ENCODE measurements at regions not wholly inside any gene's neighbourhood (a gene's known extent, or its start where the extent isn't known, plus 50 kb on each side); places are given as distances from the start of the nearest gene placed in this dataset.

DNA sequence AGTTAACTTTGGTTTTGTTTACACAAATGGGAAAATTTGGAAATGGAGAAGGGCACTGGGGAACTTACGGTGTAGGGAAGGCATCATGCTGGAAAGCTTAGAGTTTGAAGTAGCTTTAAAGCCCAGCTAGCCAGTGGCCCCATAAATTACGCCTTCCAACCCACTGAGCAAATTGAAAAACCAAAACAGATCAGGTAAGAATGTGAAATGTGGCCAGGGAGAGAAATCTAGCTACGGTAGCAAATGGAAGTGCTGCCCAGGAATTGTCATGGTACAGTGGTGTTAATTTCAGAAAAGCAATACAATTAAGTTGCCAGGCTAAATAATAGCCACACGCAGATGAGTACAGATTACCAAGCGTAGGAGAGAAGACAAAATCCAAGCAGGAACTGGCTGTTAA, 654.8 kb downstream of the PRELID2 start:
- DNase-seq (ENCODE audit: extremely low read depth in 1 of 4, low spot score in 3 of 4) (no peak), ATAC-seq (no peak), FAIRE-seq (no peak)
- H4K20me1 ChIP-seq (replicated peaks; ENCODE audit: control insufficient read depth, insufficient read depth, low read length): no peaks in the 10 kb centered on the region
- no peaks in the 10 kb centered on the region for H3K79me2 ChIP-seq (ENCODE audit: control insufficient read depth, insufficient read depth, low read length)
- H3K4me2 ChIP-seq (ENCODE audit: insufficient read depth, low read length): no peak overlapping the region
- no peaks in the 10 kb centered on the region for H3K9me3 ChIP-seq (replicated peaks; ENCODE audit: control insufficient read depth, insufficient read depth, low read depth, low read length)
- intact Hi-C loops (cut with micrococcal nuclease): no loop called here
- 0% methylated on average over 5 of the region's 5 CpGs for WGBS (ENCODE audit: insufficient coverage, low coverage, missing lambda C conversion rate)
- H3K9me1 ChIP-seq (ENCODE audit: control insufficient read depth, insufficient read depth, low read length): no peaks in the 10 kb centered on the region
- H3K27me3 ChIP-seq (ENCODE audit: control insufficient read depth in 2 of 2, insufficient read depth in 2 of 2, low read length in 2 of 2): no peaks in the 10 kb centered on the region
- TF ChIP-seq NR3C1 (CRISPR knock-in tag; IDR thresholded peaks at IDR 0.05) (no peak), OTX1 (CRISPR knock-in tag; IDR thresholded peaks at IDR 0.05) (no peak), ELF1 (tag; IDR thresholded peaks at IDR 0.05) (no peak), ARHGAP35 (IDR thresholded peaks at IDR 0.05; ENCODE audit: partially characterized antibody) (no peak)
- H3K4me3 ChIP-seq: no peak overlapping the region
- in situ Hi-C loops (cut with MboI): no loop called here
- no peaks in the 10 kb centered on the region for H3K4me1 ChIP-seq (replicated peaks in 1 of 2; ENCODE audit: control insufficient read depth in 2 of 2, insufficient read depth in 2 of 2, low read length in 2 of 2)
- ChIA-PET POLR2A (interaction anchor here (1.2 kb wide), 1 partner anchor 319 kb away, joined by 4 read pairs; no protein-coding TSS in a partner anchor), CTCF (ENCODE audit: low intra/inter-chr PET ratio) (no interaction called here)
- no TSS peak for BruUV-seq (replicated peaks)
- H3K27ac ChIP-seq (ENCODE audit: extremely low read depth, low read depth, low read length): no peak overlapping the region
- H3K36me3 ChIP-seq (ENCODE audit: control insufficient read depth, insufficient read depth, low read length): no peaks in the 10 kb centered on the region
- H3K9ac ChIP-seq (ENCODE audit: insufficient read depth in 1 of 2, low read depth in 2 of 2, low read length in 2 of 2): no peak overlapping the region
- H2AFZ ChIP-seq (ENCODE audit: low read depth, low read length): no peak overlapping the region

DNA sequence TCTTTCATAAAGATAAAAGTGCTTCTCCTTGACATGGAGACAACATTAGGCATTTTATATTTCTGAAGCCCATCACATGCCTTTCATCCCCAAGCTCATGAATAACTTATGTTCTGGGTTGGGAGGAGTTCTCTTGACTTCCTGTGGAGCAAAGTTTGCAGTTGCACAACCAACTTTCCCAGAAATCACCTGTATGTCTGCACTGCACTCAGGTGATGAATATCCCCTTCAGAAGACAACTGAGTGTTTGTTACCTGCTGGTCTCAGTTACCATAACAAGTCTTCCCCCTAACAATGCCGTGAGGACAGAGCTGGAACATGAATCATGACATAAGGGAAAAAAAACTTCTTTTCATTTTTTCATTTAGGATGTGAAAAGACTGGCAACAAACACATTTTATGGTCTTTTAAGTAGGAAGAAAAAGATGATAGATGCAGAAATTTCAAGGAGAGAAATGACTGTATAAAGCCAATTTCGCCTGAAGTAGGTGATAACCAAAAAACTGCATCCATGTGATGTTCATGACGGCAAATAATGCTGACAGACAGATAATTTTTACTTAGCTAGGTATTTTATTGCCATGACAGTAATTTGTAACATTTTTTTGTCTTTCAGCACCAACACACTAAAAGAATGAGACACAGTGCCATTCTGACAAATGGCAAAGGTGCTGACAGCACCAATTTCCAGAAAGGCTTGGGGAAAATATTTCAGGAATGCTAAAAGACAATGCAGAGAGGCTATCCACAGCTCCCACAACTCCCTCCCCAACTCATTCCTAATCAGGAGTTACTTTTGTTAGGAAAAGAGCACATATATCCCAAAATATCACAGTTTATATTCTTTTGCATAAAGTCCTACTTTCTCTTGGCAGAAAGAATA, 656.3 kb downstream of the PRELID2 start:
- no peaks in the 10 kb centered on the region for H3K36me3 ChIP-seq (ENCODE audit: control insufficient read depth, insufficient read depth, low read length)
- no peaks in the 10 kb centered on the region for H3K27me3 ChIP-seq (ENCODE audit: control insufficient read depth in 2 of 2, insufficient read depth in 2 of 2, low read length in 2 of 2)
- H3K4me3 ChIP-seq: no peak overlapping the region
- 0% methylated on average over 3 of the region's 3 CpGs for WGBS (ENCODE audit: insufficient coverage, low coverage, missing lambda C conversion rate)
- TF ChIP-seq ZNF146 (CRISPR knock-in tag; IDR thresholded peaks at IDR 0.05; ENCODE audit: unreplicated experiment) (no peak), MAFK (IDR thresholded peaks at IDR 0.05; ENCODE audit: low read length) (peak; percentile 10; the same call in 1 of the 2 replicates), ZNF316 (IDR thresholded peaks at IDR 0.05) (peak; percentile 13; the same call in 1 of the 2 replicates)
- H4K20me1 ChIP-seq (replicated peaks; ENCODE audit: control insufficient read depth, insufficient read depth, low read length): no peaks in the 10 kb centered on the region
- ATAC-seq (no peak), FAIRE-seq (no peak), DNase-seq (ENCODE audit: extremely low read depth in 1 of 4, low spot score in 3 of 4) (no peak)
- no peaks in the 10 kb centered on the region for H3K9me1 ChIP-seq (ENCODE audit: control insufficient read depth, insufficient read depth, low read length)
- no peaks in the 10 kb centered on the region for H3K4me1 ChIP-seq (replicated peaks in 1 of 2; ENCODE audit: control insufficient read depth in 2 of 2, insufficient read depth in 2 of 2, low read length in 2 of 2)
- no peak overlapping the region for H3K27ac ChIP-seq (ENCODE audit: extremely low read depth, low read depth, low read length)
- ChIA-PET POLR2A (interaction anchor here (1.2 kb wide), 1 partner anchor 320 kb away, joined by 4 read pairs; no protein-coding TSS in a partner anchor), CTCF (ENCODE audit: low intra/inter-chr PET ratio) (no interaction called here)
- no TSS peak for BruUV-seq (replicated peaks)
- no peak overlapping the region for H3K9ac ChIP-seq (ENCODE audit: insufficient read depth in 1 of 2, low read depth in 2 of 2, low read length in 2 of 2)
- H3K9me3 ChIP-seq (replicated peaks; ENCODE audit: control insufficient read depth, insufficient read depth, low read depth, low read length): no peaks in the 10 kb centered on the region
- intact Hi-C loops (cut with micrococcal nuclease): no loop called here
- no peak overlapping the region for H3K4me2 ChIP-seq (ENCODE audit: insufficient read depth, low read length)
- H2AFZ ChIP-seq (ENCODE audit: low read depth, low read length): no peak overlapping the region
- in situ Hi-C loops (cut with MboI): no loop called here
- H3K79me2 ChIP-seq (ENCODE audit: control insufficient read depth, insufficient read depth, low read length): no peaks in the 10 kb centered on the region

Data from K562 (cell line).